ENCODE measurements at regions not wholly inside any gene's neighbourhood (a gene's known extent, or its start where the extent isn't known, plus 50 kb on each side); places are given as distances from the start of the nearest gene placed in this dataset.

GRCh38 chr3:111303760-111304159 is 232.1 kb downstream of the NECTIN3 start:
- no peak for DNase-seq
- in situ Hi-C loops (cut with HindIII; ENCODE audit: low pct_ligation_motif_present, low pct_unique_long_range_greater_than_20kb, low sequenced_read_pairs), result no loop called here

DNA sequence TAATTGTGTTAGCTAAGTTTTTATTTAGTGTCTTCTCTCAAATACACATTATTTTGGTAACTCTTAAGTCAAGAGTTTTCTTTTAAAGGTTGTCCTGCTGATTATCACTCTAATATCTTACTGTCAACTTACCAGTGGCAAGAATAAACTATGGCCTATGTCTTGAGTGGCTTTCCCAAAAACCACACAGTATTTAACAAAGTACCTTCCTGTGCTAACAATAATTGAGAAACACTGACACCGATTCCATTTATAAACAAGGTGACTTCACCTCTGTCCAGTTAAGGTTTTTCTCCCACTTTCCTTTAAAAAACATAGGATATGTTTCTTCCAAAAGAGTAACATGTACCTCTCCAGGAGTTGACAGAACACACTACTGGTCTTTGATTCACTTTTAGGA is 234.3 kb upstream of the CD96 start:
- DNase-seq, result no peak
- in situ Hi-C loops (cut with HindIII; ENCODE audit: low pct_ligation_motif_present, low pct_unique_long_range_greater_than_20kb, low sequenced_read_pairs), result no loop called here

GRCh38 chr3:111311126-111311525 is 230.9 kb upstream of the CD96 start:
- no peak for DNase-seq
- in situ Hi-C loops (cut with HindIII; ENCODE audit: low pct_ligation_motif_present, low pct_unique_long_range_greater_than_20kb, low sequenced_read_pairs), result no loop called here

DNA sequence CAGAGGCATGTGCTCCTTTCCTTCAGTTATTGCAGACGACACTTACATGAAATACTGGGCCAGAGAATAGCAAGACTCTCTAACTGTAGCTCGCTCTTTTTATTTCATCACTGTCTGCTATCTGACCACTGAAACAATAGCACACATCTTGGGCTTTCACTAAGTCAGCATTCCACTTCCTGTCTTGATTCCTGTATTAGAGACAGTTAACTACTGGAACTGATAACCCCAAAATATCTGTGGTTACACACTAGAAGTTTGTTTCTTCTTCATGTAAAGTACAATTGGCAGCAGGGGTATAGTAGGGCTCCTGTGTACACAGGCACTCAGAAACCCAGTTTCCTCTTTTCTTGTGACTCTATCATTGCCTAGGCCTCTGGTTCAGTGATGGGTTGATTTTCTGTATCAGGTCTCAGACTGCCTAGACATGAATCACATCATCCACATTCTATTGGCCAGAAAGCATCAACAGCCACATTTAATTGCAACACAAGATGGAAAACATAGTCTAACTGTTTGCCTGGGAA is 230.2 kb upstream of the CD96 start:
- DNase-seq, result no peak
- in situ Hi-C loops (cut with HindIII; ENCODE audit: low pct_ligation_motif_present, low pct_unique_long_range_greater_than_20kb, low sequenced_read_pairs), result no loop called here

- DNase-seq, result no peak
- in situ Hi-C loops (cut with HindIII; ENCODE audit: low pct_ligation_motif_present, low pct_unique_long_range_greater_than_20kb, low sequenced_read_pairs), result no loop called here
Measured at GRCh38 chr3:111314181-111314873, 227.7 kb upstream of the CD96 start.

GRCh38 chr3:111314898-111315297 is 227.1 kb upstream of the CD96 start:
- in situ Hi-C loops (cut with HindIII; ENCODE audit: low pct_ligation_motif_present, low pct_unique_long_range_greater_than_20kb, low sequenced_read_pairs), result no loop called here
- DNase-seq, result no peak

GRCh38 chr3:111315930-111316587 is 225.9 kb upstream of the CD96 start:
- no peak for DNase-seq
- in situ Hi-C loops (cut with HindIII; ENCODE audit: low pct_ligation_motif_present, low pct_unique_long_range_greater_than_20kb, low sequenced_read_pairs), result no loop called here

GRCh38 chr3:111318289-111318688 is 223.7 kb upstream of the CD96 start:
- no peak for DNase-seq

GRCh38 chr3:111319598-111319997 is 222.4 kb upstream of the CD96 start:
- no peak for DNase-seq
- in situ Hi-C loops (cut with HindIII; ENCODE audit: low pct_ligation_motif_present, low pct_unique_long_range_greater_than_20kb, low sequenced_read_pairs), result no loop called here

More at GRCh38 chr3:111318289-111318688, 223.7 kb upstream of the CD96 start:
- in situ Hi-C loops (cut with HindIII; ENCODE audit: low pct_ligation_motif_present, low pct_unique_long_range_greater_than_20kb, low sequenced_read_pairs), result no loop called here

- in situ Hi-C loops (cut with HindIII; ENCODE audit: low pct_ligation_motif_present, low pct_unique_long_range_greater_than_20kb, low sequenced_read_pairs), result no loop called here
- no peak for DNase-seq
Measured at GRCh38 chr3:111321786-111322185, 220.2 kb upstream of the CD96 start.

DNA sequence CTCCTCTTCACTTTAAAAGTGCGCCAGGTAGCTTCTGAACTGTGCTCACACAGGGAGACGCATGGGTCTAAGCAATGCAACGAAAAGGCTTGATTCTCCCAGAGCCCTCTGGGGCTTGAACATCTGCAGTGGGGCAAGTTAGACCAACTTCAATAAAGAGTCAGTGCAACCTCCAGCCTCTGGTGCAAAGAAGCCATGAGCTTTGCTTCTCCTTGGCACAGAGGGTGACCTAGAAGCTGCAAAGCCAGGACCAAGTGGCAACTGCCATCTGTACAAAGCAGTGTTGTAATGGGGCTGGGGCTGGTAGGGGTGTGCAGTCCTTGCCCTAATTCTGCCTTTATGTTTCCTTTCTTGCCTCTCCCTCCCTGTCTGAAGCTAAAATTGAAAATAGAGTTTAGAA is 219.0 kb upstream of the CD96 start:
- DNase-seq, result no peak
- in situ Hi-C loops (cut with HindIII; ENCODE audit: low pct_ligation_motif_present, low pct_unique_long_range_greater_than_20kb, low sequenced_read_pairs), result no loop called here

DNA sequence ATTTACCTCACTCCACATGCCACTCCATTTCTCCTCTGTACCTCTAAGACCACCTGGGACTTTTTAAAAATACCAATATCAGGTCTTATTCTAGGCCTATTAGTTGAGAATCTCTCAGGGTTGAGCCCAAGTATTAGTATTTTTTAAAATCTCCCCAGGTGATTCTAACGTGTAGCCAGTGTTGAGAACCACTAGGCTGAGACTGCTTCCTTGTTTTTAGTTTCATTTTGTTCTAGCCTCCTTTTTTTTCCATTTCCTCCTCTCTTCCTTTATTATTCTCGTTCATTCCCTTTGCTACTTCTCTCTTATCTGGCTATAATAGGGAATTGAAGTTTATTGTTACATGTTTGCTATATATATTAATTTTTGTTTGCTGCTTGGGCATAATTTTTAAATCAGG is 217.8 kb upstream of the CD96 start:
- in situ Hi-C loops (cut with HindIII; ENCODE audit: low pct_ligation_motif_present, low pct_unique_long_range_greater_than_20kb, low sequenced_read_pairs), result no loop called here
- DNase-seq, result peak; percentile 36

DNA sequence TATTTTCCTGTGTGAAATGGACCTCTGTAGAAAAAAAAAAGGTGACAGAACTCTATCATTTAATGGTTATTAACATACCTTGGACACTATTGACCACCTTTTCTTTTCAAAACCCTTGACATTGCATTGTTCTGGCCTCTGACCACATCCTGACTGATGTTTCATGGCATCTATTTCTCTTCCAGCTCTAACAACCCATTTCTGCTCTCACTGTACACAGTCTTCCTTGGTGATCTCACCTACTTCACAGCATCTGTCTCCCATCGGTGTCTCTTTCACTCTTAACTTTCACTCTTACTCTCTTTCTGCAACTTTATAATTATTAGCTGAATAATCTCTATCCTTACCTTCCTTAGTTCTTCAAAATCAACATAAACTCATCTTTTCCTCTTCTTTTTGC is 217.4 kb upstream of the CD96 start:
- DNase-seq, result no peak
- in situ Hi-C loops (cut with HindIII; ENCODE audit: low pct_ligation_motif_present, low pct_unique_long_range_greater_than_20kb, low sequenced_read_pairs), result no loop called here

DNA sequence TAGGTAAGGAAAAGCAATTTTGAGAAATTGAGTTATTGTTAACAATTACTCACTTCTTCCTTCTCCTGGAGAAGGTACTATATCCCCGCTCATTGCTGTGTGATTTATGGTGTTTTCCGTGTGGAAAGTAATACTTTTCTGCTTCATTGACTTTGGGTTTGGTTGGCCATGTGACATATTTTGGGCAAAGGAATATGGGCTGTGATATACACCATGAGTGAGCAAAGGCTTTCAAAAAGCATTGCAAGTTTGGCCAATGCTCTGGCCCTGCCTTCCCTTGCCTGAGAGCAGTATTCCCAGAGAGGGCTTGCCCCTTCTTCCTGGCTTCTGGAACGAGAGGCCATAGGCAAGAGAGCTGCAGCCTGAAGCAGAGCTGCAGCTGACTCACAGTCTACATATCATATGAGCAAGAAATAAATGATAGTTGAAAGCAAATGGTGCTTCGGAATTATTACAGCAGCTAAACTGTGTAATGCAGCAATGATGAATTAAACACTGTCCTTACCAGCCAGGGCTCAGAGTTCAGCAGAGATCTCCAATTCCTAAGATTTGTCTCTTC is 216.8 kb upstream of the CD96 start:
- in situ Hi-C loops (cut with HindIII; ENCODE audit: low pct_ligation_motif_present, low pct_unique_long_range_greater_than_20kb, low sequenced_read_pairs), result no loop called here
- DNase-seq, result no peak

DNA sequence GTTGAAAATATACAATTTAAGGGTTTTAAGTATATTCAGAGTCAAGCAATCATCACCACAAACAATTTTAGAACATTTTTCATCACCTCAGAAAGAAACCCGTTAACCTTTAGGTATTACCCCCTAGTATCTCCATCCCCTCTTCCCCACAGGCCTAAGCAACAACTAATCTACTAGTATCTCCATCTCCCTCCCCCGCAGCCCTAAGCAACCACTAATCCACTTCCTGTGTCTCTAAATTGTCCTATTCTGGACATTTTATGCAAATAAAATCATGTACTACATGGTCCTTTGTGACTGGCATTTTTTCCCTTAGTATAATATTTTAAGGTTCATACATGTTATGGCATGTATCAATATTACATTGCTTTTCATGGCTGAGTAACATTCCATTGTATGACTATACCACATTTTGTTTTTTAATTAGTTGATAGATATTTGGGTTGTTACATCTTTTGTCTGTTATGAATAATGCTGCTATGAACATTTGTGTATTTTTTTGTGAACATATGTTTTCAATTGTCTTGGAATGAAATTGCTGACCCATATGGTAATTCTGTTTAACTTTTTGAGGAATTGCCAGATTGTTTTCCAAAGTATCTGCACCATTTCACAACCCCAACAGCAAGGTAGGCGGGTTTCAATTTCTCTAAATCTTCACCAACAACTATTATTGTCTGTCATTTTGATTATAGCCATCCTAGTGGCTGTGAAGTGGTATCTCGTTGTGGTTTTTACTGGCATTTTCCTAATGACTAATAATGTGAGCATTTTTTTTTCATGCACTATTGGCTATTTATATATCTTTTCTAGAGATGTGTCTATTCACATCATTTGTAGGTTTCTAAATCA is 215.6 kb upstream of the CD96 start:
- in situ Hi-C loops (cut with HindIII; ENCODE audit: low pct_ligation_motif_present, low pct_unique_long_range_greater_than_20kb, low sequenced_read_pairs), result no loop called here
- no peak for DNase-seq

GRCh38 chr3:111331306-111331705 is 210.7 kb upstream of the CD96 start:
- no peak for DNase-seq
- in situ Hi-C loops (cut with HindIII; ENCODE audit: low pct_ligation_motif_present, low pct_unique_long_range_greater_than_20kb, low sequenced_read_pairs), result no loop called here

DNA sequence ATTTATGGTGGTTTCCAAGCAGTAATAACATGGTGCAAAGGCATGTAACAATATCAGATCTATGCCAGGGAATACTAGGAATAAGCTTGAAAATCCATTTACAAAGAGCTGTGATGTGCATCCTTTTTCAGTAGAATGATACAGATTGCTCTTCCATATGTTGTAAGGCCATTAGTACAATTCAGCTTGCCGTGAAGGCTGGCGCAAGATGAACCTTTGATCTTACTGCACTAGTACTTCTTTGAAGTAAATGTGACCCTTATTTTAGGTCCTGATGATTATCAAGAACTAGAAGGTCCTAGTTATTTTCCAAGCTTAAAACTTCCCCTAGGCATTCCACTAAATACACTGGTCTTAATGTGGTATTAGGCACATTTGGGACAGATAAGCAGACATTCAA is 210.1 kb upstream of the CD96 start:
- in situ Hi-C loops (cut with HindIII; ENCODE audit: low pct_ligation_motif_present, low pct_unique_long_range_greater_than_20kb, low sequenced_read_pairs), result no loop called here
- DNase-seq, result no peak

DNA sequence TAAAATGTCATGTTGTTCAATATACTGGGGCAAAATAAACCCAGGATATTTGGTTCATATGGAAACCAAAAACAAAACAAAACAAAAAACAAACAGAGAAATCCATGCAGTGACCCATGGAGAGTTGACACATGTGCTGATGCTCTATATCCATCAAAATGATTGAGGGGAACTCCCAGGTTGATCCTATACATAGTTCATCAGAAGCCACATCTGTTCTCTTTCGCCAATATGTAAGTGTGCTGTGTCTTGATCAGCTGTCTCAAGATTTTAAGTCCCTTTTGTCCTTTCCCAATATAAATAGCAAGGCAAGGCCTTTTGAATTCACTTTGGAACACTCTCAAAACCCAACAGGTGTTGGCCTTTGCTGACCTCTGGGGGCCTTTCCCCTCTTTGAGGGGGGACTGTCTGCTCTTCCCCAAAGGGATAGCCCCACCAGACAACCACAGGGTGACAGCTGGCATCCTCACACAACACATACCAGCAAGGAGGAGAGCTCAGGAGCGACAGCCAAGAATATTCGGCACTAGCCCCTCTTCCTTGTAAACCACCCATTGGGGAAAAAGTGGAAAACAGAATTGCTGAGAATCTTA is 209.4 kb upstream of the CD96 start:
- DNase-seq, result no peak
- in situ Hi-C loops (cut with HindIII; ENCODE audit: low pct_ligation_motif_present, low pct_unique_long_range_greater_than_20kb, low sequenced_read_pairs), result no loop called here

DNA sequence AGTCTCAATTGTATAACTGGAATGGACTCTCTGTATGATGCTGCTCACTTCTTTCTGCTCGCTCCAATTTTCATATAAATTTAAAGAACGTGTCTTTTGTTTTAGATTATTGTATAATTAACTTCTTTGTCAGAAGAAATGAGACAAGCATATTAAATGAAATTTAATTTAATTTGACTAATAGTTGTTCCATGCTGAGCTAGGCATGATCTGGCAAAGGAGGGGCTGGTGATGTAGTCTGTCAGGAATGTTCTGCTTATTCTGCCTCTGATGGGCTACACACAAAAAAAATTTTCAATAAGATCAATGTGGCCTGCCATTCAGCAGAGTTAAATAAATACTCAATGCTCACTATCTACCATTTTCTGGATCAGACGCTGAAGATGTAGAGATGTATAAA is 208.4 kb upstream of the CD96 start:
- in situ Hi-C loops (cut with HindIII; ENCODE audit: low pct_ligation_motif_present, low pct_unique_long_range_greater_than_20kb, low sequenced_read_pairs), result no loop called here

More for the DNA sequence above, 208.4 kb upstream of the CD96 start:
- no peak for DNase-seq

Data from ACHN (cell line).